WTC11 (cell line): ENCODE measurements at regions not wholly inside any gene's neighbourhood (a gene's known extent, or its start where the extent isn't known, plus 50 kb on each side); places are given as distances from the start of the nearest gene placed in this dataset.
"Not testable (repeated sequence)": the region's sequence is repeated elsewhere in the genome, so short reads cannot be mapped to it uniquely, and the experiment has no call there.

Experiments used
- ATAC-seq: fragments of 200-7000 bp; cut with Tn5 transposase; 2 replicates; pipeline ENCODE4 v1.10.0; 2021; ENCODE audit warnings: mild to moderate bottlenecking, moderate library complexity
- CTCF ChIA-PET: fragments of 300-600 bp; sonication (Branson Sonifier 250); formaldehyde crosslinking; loops from one replicate; lab custom pipeline; 2021; ENCODE audit warnings: antibody characterized with exemption; lab: Charles Lee
- POLR2A ChIA-PET: fragments of 350-600 bp; sonication (Branson Sonifier 250); formaldehyde crosslinking; loops from one replicate; lab custom pipeline; 2021; ENCODE audit warnings: antibody characterized with exemption; lab: Charles Lee
- DNase-seq: peaks from one replicate; pipeline ENCODE4 v3.0.0; 2021; ENCODE audit warnings: low spot score
- H3K27ac Mint-ChIP-seq: 2 replicates; pipeline ENCODE4 v1.8.0; 2021; ENCODE audit warnings: mixed read lengths
- H3K27me3 Mint-ChIP-seq: 2 replicates; pipeline ENCODE4 v1.8.0; 2021; ENCODE audit warnings: low read depth, mild to moderate bottlenecking, moderate library complexity, mixed read lengths
- H3K36me3 Mint-ChIP-seq: 2 replicates; pipeline ENCODE4 v1.8.0; 2021; ENCODE audit warnings: mixed read lengths
- H3K4me1 Mint-ChIP-seq: 2 replicates; pipeline ENCODE4 v1.8.0; 2022; ENCODE audit warnings: mixed read lengths
- H3K4me3 Mint-ChIP-seq: 2 replicates; pipeline ENCODE4 v1.8.0; 2021; ENCODE audit warnings: mild to moderate bottlenecking, moderate library complexity, mixed read lengths
- H3K9me3 Mint-ChIP-seq: 2 replicates; pipeline ENCODE4 v1.8.0; 2021; ENCODE audit warnings: mixed read lengths
- ESRRA ChIP-seq: sonication (generic); formaldehyde crosslinking; IDR thresholded peaks from 2 replicates; pipeline ENCODE4 v1.8.1; 2022; ENCODE audit warnings: mild to moderate bottlenecking, missing genetic modification reagents, borderline replicate concordance
- GRHL2 ChIP-seq: fragments of 250-450 bp; sonication (Bioruptor Pico); IDR thresholded peaks from 2 replicates; pipeline ENCODE4 v1.8.0; 2022; ENCODE audit warnings: mild to moderate bottlenecking, moderate library complexity; ENCODE audit not compliant: insufficient replicate concordance, severe bottlenecking
- JAZF1 ChIP-seq: fragments of 250-450 bp; sonication (Bioruptor Pico); IDR thresholded peaks from 2 replicates; pipeline ENCODE4 v1.9.0; 2021; ENCODE audit warnings: moderate library complexity, mild to moderate bottlenecking, inconsistent platforms
- MXD4 ChIP-seq: fragments of 250-450 bp; sonication (Bioruptor Pico); IDR thresholded peaks from 2 replicates; pipeline ENCODE4 v1.8.0; 2021; ENCODE audit warnings: mild to moderate bottlenecking, moderate library complexity, borderline replicate concordance
- NR2C2 ChIP-seq: sonication (generic); formaldehyde crosslinking; IDR thresholded peaks from 2 replicates; pipeline ENCODE4 v1.8.0; 2022; ENCODE audit warnings: mild to moderate bottlenecking, missing genetic modification reagents
- TEAD1 ChIP-seq: sonication (generic); formaldehyde crosslinking; IDR thresholded peaks from 2 replicates; pipeline ENCODE4 v1.8.0; 2022; ENCODE audit warnings: mild to moderate bottlenecking, missing genetic modification reagents
- ZBTB21 ChIP-seq: sonication (generic); formaldehyde crosslinking; IDR thresholded peaks from 2 replicates; pipeline ENCODE4 v1.8.1; 2023; ENCODE audit warnings: mild to moderate bottlenecking, missing genetic modification reagents, borderline replicate concordance
- ZNF263 ChIP-seq: sonication (generic); formaldehyde crosslinking; IDR thresholded peaks from 2 replicates; pipeline ENCODE4 v1.8.1; 2022; ENCODE audit warnings: low read depth, mild to moderate bottlenecking, moderate library complexity, missing genetic modification reagents
- TF ChIP-seq, protein P1 (sequence below): sonication (generic); formaldehyde crosslinking; IDR thresholded peaks from 2 replicates; pipeline ENCODE4 v1.8.0; 2022; ENCODE audit warnings: mild to moderate bottlenecking, missing genetic modification reagents
- TF ChIP-seq, protein P2 (sequence below): fragments of 250-450 bp; sonication (Bioruptor Pico); IDR thresholded peaks from 2 replicates; pipeline ENCODE4 v1.9.0; 2021; ENCODE audit warnings: moderate library complexity, mild to moderate bottlenecking, inconsistent platforms, borderline replicate concordance
- TF ChIP-seq, protein P3 (sequence below): sonication (generic); formaldehyde crosslinking; IDR thresholded peaks from 2 replicates; pipeline ENCODE4 v1.8.0; 2023; ENCODE audit warnings: mild to moderate bottlenecking, missing genetic modification reagents
- TF ChIP-seq, protein P4 (sequence below): sonication (generic); formaldehyde crosslinking; IDR thresholded peaks from 2 replicates; pipeline ENCODE4 v1.8.1; 2022; ENCODE audit warnings: mild to moderate bottlenecking, missing genetic modification reagents, moderate library complexity, borderline replicate concordance
- TF ChIP-seq, protein P5 (sequence below): sonication (generic); formaldehyde crosslinking; IDR thresholded peaks from 2 replicates; pipeline ENCODE4 v1.8.0; 2022; ENCODE audit warnings: mild to moderate bottlenecking, missing genetic modification reagents
- TF ChIP-seq, protein P6 (sequence below): sonication (generic); formaldehyde crosslinking; IDR thresholded peaks from 2 replicates; pipeline ENCODE4 v1.8.1; 2022; ENCODE audit warnings: low read depth, mild to moderate bottlenecking, moderate library complexity, missing genetic modification reagents, borderline replicate concordance
- TF ChIP-seq, protein P7 (sequence below): sonication (generic); formaldehyde crosslinking; IDR thresholded peaks from 2 replicates; pipeline ENCODE4 v1.8.1; 2022; ENCODE audit warnings: mild to moderate bottlenecking, moderate library complexity, missing genetic modification reagents

DNA sequence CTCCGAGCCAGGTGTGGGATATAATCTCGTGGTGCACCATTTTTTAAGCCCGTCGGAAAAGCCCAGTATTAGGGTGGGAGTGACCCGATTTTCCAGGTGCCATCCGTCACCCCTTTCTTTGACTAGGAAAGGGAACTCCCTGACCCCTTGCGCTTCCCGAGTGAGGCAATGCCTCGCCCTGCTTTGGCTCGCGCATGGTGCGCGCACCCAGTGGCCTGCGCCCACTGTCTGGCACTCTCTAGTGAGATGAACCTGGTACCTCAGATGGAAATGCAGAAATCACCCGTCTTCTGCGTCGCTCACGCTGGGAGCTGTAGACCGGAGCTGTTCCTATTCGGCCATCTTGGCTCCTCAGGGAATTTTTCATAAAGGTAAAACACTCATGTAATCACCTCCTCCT, 63.9 kb downstream of the RWDD3 start:
- H3K27me3 Mint-ChIP-seq = not testable (repeated sequence)

DNA sequence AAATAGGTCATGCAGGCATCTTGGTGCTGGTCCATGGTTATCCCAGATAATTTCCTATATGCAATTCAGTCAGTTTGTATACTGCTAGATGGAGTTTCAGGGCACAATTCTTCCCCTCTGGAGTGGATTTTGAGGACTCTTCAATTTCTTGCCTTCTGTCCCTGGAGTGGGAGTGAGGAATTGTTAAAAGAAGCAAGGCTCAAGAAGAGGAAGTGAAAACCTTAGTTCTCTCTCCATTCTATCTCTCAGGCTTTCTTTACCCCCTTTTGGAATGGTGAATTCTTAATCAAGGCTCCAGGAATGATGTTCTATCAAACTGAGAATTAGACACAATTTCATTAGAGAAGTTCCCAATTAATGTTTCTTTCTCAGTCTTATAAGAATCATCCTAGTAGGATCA, 67.1 kb downstream of the RWDD3 start:
- Mint-ChIP-seq H3K27ac (no peak overlapping the region), H3K9me3 (peaks cover 23% of the 10 kb centered on the region), H3K27me3 (no peaks in the 10 kb centered on the region; the same call in 1 of the 2 replicates), H3K4me3 (no peak overlapping the region), H3K4me1 (peaks cover 13% of the 10 kb centered on the region; the same call in 1 of the 2 replicates), H3K36me3 (peaks cover 5% of the 10 kb centered on the region; the same call in 1 of the 2 replicates)
- no peak for ATAC-seq
- ChIA-PET CTCF (no interaction called here), POLR2A (no interaction called here)
- TF ChIP-seq NR2C2 (CRISPR knock-in tag) = no peak
- no peak for TF ChIP-seq MXD4 (CRISPR knock-in tag)
- TF ChIP-seq, protein P1, sequence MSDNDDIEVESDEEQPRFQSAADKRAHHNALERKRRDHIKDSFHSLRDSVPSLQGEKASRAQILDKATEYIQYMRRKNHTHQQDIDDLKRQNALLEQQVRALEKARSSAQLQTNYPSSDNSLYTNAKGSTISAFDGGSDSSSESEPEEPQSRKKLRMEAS = no peak
- TF ChIP-seq ZBTB21 (CRISPR knock-in tag) = no peak
- TF ChIP-seq, protein P2, sequence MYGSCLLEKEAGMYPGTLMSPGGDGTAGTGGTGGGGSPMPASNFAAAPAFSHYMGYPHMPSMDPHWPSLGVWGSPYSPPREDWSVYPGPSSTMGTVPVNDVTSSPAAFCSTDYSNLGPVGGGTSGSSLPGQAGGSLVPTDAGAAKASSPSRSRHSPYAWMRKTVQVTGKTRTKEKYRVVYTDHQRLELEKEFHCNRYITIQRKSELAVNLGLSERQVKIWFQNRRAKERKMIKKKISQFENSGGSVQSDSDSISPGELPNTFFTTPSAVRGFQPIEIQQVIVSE = no peak
- TF ChIP-seq, protein P3, sequence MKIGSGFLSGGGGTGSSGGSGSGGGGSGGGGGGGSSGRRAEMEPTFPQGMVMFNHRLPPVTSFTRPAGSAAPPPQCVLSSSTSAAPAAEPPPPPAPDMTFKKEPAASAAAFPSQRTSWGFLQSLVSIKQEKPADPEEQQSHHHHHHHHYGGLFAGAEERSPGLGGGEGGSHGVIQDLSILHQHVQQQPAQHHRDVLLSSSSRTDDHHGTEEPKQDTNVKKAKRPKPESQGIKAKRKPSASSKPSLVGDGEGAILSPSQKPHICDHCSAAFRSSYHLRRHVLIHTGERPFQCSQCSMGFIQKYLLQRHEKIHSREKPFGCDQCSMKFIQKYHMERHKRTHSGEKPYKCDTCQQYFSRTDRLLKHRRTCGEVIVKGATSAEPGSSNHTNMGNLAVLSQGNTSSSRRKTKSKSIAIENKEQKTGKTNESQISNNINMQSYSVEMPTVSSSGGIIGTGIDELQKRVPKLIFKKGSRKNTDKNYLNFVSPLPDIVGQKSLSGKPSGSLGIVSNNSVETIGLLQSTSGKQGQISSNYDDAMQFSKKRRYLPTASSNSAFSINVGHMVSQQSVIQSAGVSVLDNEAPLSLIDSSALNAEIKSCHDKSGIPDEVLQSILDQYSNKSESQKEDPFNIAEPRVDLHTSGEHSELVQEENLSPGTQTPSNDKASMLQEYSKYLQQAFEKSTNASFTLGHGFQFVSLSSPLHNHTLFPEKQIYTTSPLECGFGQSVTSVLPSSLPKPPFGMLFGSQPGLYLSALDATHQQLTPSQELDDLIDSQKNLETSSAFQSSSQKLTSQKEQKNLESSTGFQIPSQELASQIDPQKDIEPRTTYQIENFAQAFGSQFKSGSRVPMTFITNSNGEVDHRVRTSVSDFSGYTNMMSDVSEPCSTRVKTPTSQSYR = no peak
- DNase-seq = no peak

More for the DNA sequence above, 63.9 kb downstream of the RWDD3 start:
- Mint-ChIP-seq H3K27ac (peak overlapping the region; percentile 80), H3K4me3 (peak overlapping the region; percentile 25; the same call in 1 of the 2 replicates), H3K9me3 (peaks cover 23% of the 10 kb centered on the region)
- CTCF ChIA-PET, DNase-seq, H3K36me3 Mint-ChIP-seq, H3K4me1 Mint-ChIP-seq, ATAC-seq, POLR2A ChIA-PET: not testable (repeated sequence)

DNA sequence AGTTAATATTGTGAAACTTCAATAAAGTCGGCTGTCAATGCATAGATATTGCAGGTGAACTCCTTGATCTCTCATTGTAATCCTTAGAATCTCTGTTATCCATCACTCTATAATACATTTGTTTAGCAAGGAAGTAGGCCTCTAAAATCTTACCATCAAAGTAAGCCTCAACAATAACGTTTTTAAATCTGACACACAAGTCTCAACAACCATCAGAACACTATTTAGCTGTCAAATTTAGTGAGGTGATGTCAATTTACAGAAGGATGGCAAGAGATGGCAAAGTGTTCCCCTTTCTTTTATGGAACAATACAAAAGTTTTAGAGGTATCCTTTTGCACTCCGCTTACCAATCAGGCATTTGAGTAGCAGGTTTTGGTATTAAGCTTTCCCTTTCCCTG, 67.6 kb downstream of the RWDD3 start:
- ATAC-seq (no peak), DNase-seq (no peak)
- ChIA-PET CTCF (no interaction called here), POLR2A (no interaction called here)
- H3K9me3 Mint-ChIP-seq = peaks cover 23% of the 10 kb centered on the region
- TF ChIP-seq ZNF263 (CRISPR knock-in tag) (no peak), TEAD1 (CRISPR knock-in tag) (no peak), ESRRA (CRISPR knock-in tag) (no peak), JAZF1 (CRISPR knock-in tag) (no peak), GRHL2 (CRISPR knock-in tag) (no peak)
- TF ChIP-seq, protein P4, sequence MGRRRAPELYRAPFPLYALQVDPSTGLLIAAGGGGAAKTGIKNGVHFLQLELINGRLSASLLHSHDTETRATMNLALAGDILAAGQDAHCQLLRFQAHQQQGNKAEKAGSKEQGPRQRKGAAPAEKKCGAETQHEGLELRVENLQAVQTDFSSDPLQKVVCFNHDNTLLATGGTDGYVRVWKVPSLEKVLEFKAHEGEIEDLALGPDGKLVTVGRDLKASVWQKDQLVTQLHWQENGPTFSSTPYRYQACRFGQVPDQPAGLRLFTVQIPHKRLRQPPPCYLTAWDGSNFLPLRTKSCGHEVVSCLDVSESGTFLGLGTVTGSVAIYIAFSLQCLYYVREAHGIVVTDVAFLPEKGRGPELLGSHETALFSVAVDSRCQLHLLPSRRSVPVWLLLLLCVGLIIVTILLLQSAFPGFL (CRISPR knock-in tag) = no peak
- TF ChIP-seq, protein P2 = no peak
- TF ChIP-seq, protein P5, sequence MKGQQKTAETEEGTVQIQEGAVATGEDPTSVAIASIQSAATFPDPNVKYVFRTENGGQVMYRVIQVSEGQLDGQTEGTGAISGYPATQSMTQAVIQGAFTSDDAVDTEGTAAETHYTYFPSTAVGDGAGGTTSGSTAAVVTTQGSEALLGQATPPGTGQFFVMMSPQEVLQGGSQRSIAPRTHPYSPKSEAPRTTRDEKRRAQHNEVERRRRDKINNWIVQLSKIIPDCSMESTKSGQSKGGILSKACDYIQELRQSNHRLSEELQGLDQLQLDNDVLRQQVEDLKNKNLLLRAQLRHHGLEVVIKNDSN (CRISPR knock-in tag) = no peak
- TF ChIP-seq, protein P6, sequence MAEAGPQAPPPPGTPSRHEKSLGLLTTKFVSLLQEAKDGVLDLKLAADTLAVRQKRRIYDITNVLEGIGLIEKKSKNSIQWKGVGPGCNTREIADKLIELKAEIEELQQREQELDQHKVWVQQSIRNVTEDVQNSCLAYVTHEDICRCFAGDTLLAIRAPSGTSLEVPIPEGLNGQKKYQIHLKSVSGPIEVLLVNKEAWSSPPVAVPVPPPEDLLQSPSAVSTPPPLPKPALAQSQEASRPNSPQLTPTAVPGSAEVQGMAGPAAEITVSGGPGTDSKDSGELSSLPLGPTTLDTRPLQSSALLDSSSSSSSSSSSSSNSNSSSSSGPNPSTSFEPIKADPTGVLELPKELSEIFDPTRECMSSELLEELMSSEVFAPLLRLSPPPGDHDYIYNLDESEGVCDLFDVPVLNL (CRISPR knock-in tag) = no peak
- TF ChIP-seq, protein P7, sequence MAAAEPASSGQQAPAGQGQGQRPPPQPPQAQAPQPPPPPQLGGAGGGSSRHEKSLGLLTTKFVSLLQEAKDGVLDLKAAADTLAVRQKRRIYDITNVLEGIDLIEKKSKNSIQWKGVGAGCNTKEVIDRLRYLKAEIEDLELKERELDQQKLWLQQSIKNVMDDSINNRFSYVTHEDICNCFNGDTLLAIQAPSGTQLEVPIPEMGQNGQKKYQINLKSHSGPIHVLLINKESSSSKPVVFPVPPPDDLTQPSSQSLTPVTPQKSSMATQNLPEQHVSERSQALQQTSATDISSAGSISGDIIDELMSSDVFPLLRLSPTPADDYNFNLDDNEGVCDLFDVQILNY (CRISPR knock-in tag) = no peak
- H3K27ac Mint-ChIP-seq = no peak overlapping the region
- no peaks in the 10 kb centered on the region; the same call in 1 of the 2 replicates for H3K27me3 Mint-ChIP-seq
- H3K4me1 Mint-ChIP-seq = peaks cover 13% of the 10 kb centered on the region; the same call in 1 of the 2 replicates
- no peak overlapping the region for H3K4me3 Mint-ChIP-seq
- H3K36me3 Mint-ChIP-seq = peaks cover 5% of the 10 kb centered on the region; the same call in 1 of the 2 replicates
